ENCODE measurements at regions not wholly inside any gene's neighbourhood (a gene's known extent, or its start where the extent isn't known, plus 50 kb on each side); places are given as distances from the start of the nearest gene placed in this dataset.
"Not testable (repeated sequence)": the region's sequence is repeated elsewhere in the genome, so short reads cannot be mapped to it uniquely, and the experiment has no call there.

GRCh38 chr18:59810735-59811520 is 88.9 kb upstream of the PMAIP1 start:
- ATAC-seq (no peak), DNase-seq (no peak)
- intact Hi-C loops (cut with DNase I) = no loop called here

- intact Hi-C loops (cut with DNase I) = no loop called here
- ATAC-seq (no peak), DNase-seq (no peak)
These were observed 89.6 kb upstream of the PMAIP1 start for GRCh38 chr18:59810183-59810582.

GRCh38 chr18:59802031-59802430 is 97.8 kb upstream of the PMAIP1 start:
- no peak for DNase-seq
- intact Hi-C loops (cut with DNase I) = no loop called here
- no peak for ATAC-seq

- intact Hi-C loops (cut with DNase I) = no loop called here
- no peak for ATAC-seq
These were observed 98.2 kb upstream of the PMAIP1 start for GRCh38 chr18:59801576-59801975.

GRCh38 chr18:59800897-59801296 is 98.9 kb upstream of the PMAIP1 start:
- intact Hi-C loops (cut with DNase I) = no loop called here
- no peak for ATAC-seq
- DNase-seq = no peak

More at GRCh38 chr18:59801576-59801975, 98.2 kb upstream of the PMAIP1 start:
- no peak for DNase-seq

GRCh38 chr18:59799383-59800015 is 100.3 kb upstream of the PMAIP1 start:
- DNase-seq (no peak), ATAC-seq (no peak)
- intact Hi-C loops (cut with DNase I) = no loop called here

GRCh38 chr18:59795882-59796281 is 98.7 kb upstream of the CCBE1 start:
- DNase-seq = no peak
- intact Hi-C loops (cut with DNase I) = no loop called here
- ATAC-seq = no peak

GRCh38 chr18:59792353-59792752 is 95.1 kb upstream of the CCBE1 start:
- intact Hi-C loops (cut with DNase I) = no loop called here

GRCh38 chr18:59790346-59790936 is 93.2 kb upstream of the CCBE1 start:
- ATAC-seq; intact Hi-C loops (cut with DNase I); DNase-seq: not testable (repeated sequence)

More at GRCh38 chr18:59792353-59792752, 95.1 kb upstream of the CCBE1 start:
- DNase-seq (no peak), ATAC-seq (no peak)

GRCh38 chr18:59788791-59789106 is 91.5 kb upstream of the CCBE1 start:
- no peak for ATAC-seq
- DNase-seq = no peak
- intact Hi-C loops (cut with DNase I) = no loop called here

- ATAC-seq = peak in 1 of 2 donors; percentile 92
These were observed 91.0 kb upstream of the CCBE1 start for GRCh38 chr18:59787998-59788790.

GRCh38 chr18:59784694-59785093 is 87.5 kb upstream of the CCBE1 start:
- ATAC-seq (no peak), DNase-seq (no peak)
- intact Hi-C loops (cut with DNase I) = no loop called here

More at GRCh38 chr18:59787998-59788790, 91.0 kb upstream of the CCBE1 start:
- intact Hi-C loops (cut with DNase I) = no loop called here
- no peak for DNase-seq

GRCh38 chr18:59783138-59783537 is 85.9 kb upstream of the CCBE1 start:
- intact Hi-C loops (cut with DNase I) = no loop called here
- ATAC-seq (peak; percentile 19 to 40), DNase-seq (no peak)

GRCh38 chr18:59779979-59780378 is 82.8 kb upstream of the CCBE1 start:
- ATAC-seq (peak in 1 of 2 donors; percentile 72), DNase-seq (no peak)
- intact Hi-C loops (cut with DNase I) = no loop called here

- ATAC-seq = no peak
- DNase-seq = no peak
- intact Hi-C loops (cut with DNase I) = no loop called here
These were observed 81.2 kb upstream of the CCBE1 start for GRCh38 chr18:59778434-59778833.

GRCh38 chr18:59777636-59778035 is 80.4 kb upstream of the CCBE1 start:
- DNase-seq (no peak), ATAC-seq (no peak)
- intact Hi-C loops (cut with DNase I) = no loop called here

- DNase-seq (no peak), ATAC-seq (no peak)
- intact Hi-C loops (cut with DNase I) = no loop called here
These were observed 72.1 kb upstream of the CCBE1 start for GRCh38 chr18:59769129-59769865.

- no peak for ATAC-seq
- intact Hi-C loops (cut with DNase I) = no loop called here
- no peak for DNase-seq
These were observed 71.2 kb upstream of the CCBE1 start for GRCh38 chr18:59768409-59768808.

- ATAC-seq = no peak
- intact Hi-C loops (cut with DNase I) = no loop called here
- DNase-seq = no peak
These were observed 70.5 kb upstream of the CCBE1 start for GRCh38 chr18:59767732-59768131.

Measured in left cardiac atrium (tissue), 4 donors.